ENCODE measurements at regions not wholly inside any gene's neighbourhood (a gene's known extent, or its start where the extent isn't known, plus 50 kb on each side); places are given as distances from the start of the nearest gene placed in this dataset.

- DNase-seq (ENCODE audit: low read depth) = no peak
- TF ChIP-seq MYC (IDR thresholded peaks at IDR 0.05; ENCODE audit: low read depth, low read length) = no peak
- no peak for TF ChIP-seq CTCF (IDR thresholded peaks at IDR 0.05; ENCODE audit: low read depth, low read length)
- no peak for TF ChIP-seq POLR2A (IDR thresholded peaks at IDR 0.05; ENCODE audit: extremely low read depth, insufficient read length)
- no peak for TF ChIP-seq MAX (IDR thresholded peaks at IDR 0.05; ENCODE audit: low read depth, low read length)
- H3K4me3 ChIP-seq (ENCODE audit: low read depth, low read length) = no peak overlapping the region
Observed at GRCh38 chr1:58931756-58932155, 147.9 kb upstream of the JUN start.

GRCh38 chr1:58932859-58933598, 149.2 kb upstream of the JUN start:
- peak; percentile 57 for DNase-seq (ENCODE audit: low read depth)
- no peak for TF ChIP-seq MAX (IDR thresholded peaks at IDR 0.05; ENCODE audit: low read depth, low read length)
- no peak for TF ChIP-seq CTCF (IDR thresholded peaks at IDR 0.05; ENCODE audit: low read depth, low read length)
- no peak for TF ChIP-seq MYC (IDR thresholded peaks at IDR 0.05; ENCODE audit: low read depth, low read length)
- TF ChIP-seq POLR2A (IDR thresholded peaks at IDR 0.05; ENCODE audit: extremely low read depth, insufficient read length) = no peak
- no peak overlapping the region for H3K4me3 ChIP-seq (ENCODE audit: low read depth, low read length)

- TF ChIP-seq CTCF (IDR thresholded peaks at IDR 0.05; ENCODE audit: low read depth, low read length) (no peak), MAX (IDR thresholded peaks at IDR 0.05; ENCODE audit: low read depth, low read length) (no peak), MYC (IDR thresholded peaks at IDR 0.05; ENCODE audit: low read depth, low read length) (no peak), POLR2A (IDR thresholded peaks at IDR 0.05; ENCODE audit: extremely low read depth, insufficient read length) (no peak)
- peak; percentile 47 for DNase-seq (ENCODE audit: low read depth)
- no peak overlapping the region for H3K4me3 ChIP-seq (ENCODE audit: low read depth, low read length)
Observed at GRCh38 chr1:58933599-58933926, 149.7 kb upstream of the JUN start.

- TF ChIP-seq MYC (IDR thresholded peaks at IDR 0.05; ENCODE audit: low read depth, low read length) = no peak
- no peak for TF ChIP-seq POLR2A (IDR thresholded peaks at IDR 0.05; ENCODE audit: extremely low read depth, insufficient read length)
- TF ChIP-seq MAX (IDR thresholded peaks at IDR 0.05; ENCODE audit: low read depth, low read length) = no peak
- TF ChIP-seq CTCF (IDR thresholded peaks at IDR 0.05; ENCODE audit: low read depth, low read length) = no peak
- DNase-seq (ENCODE audit: low read depth) = no peak
- H3K4me3 ChIP-seq (ENCODE audit: low read depth, low read length) = no peak overlapping the region
Observed at GRCh38 chr1:58934706-58935105, 150.9 kb upstream of the JUN start.

- no peak for TF ChIP-seq MYC (IDR thresholded peaks at IDR 0.05; ENCODE audit: low read depth, low read length)
- TF ChIP-seq MAX (IDR thresholded peaks at IDR 0.05; ENCODE audit: low read depth, low read length) = no peak
- TF ChIP-seq CTCF (IDR thresholded peaks at IDR 0.05; ENCODE audit: low read depth, low read length) = no peak
- TF ChIP-seq POLR2A (IDR thresholded peaks at IDR 0.05; ENCODE audit: extremely low read depth, insufficient read length) = no peak
- H3K4me3 ChIP-seq (ENCODE audit: low read depth, low read length) = no peak overlapping the region
- DNase-seq (ENCODE audit: low read depth) = no peak
Observed at GRCh38 chr1:58936973-58937372, 153.1 kb upstream of the JUN start.

Data from NB4 (cell line).